ENCODE measurements at regions not wholly inside any gene's neighbourhood (a gene's known extent, or its start where the extent isn't known, plus 50 kb on each side); places are given as distances from the start of the nearest gene placed in this dataset.

DNA sequence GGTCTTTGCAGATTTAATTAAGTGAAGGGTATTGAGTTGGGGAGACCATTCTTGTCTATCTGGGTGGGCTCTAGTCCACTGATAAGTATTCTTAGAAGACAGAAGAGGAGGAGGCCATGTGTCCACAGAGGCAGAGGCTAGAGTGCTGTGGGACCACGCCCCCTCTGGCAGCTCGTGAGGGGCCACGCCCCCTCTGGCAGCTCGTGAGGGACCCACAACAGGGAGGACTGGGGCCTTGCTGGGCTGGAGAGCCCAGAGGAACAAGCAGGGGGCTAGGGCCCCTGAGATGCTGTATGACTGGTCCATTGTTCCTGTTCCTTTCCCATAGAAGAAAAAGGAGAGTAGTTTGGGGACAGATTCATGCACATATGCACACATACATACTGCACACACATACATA, 106.8 kb downstream of the METRNL start:
- TF ChIP-seq, protein P1, sequence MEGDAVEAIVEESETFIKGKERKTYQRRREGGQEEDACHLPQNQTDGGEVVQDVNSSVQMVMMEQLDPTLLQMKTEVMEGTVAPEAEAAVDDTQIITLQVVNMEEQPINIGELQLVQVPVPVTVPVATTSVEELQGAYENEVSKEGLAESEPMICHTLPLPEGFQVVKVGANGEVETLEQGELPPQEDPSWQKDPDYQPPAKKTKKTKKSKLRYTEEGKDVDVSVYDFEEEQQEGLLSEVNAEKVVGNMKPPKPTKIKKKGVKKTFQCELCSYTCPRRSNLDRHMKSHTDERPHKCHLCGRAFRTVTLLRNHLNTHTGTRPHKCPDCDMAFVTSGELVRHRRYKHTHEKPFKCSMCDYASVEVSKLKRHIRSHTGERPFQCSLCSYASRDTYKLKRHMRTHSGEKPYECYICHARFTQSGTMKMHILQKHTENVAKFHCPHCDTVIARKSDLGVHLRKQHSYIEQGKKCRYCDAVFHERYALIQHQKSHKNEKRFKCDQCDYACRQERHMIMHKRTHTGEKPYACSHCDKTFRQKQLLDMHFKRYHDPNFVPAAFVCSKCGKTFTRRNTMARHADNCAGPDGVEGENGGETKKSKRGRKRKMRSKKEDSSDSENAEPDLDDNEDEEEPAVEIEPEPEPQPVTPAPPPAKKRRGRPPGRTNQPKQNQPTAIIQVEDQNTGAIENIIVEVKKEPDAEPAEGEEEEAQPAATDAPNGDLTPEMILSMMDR (conservative IDR thresholded peaks at IDR 0.05; ENCODE audit: low read depth, low read length) = no peak
- TF ChIP-seq EZH2 (IDR thresholded peaks at IDR 0.05; ENCODE audit: low read length, unreplicated experiment) (no peak), EZH2phosphoT487 (IDR thresholded peaks at IDR 0.05; ENCODE audit: borderline replicate concordance, low read length) (no peak)

Measured in PC-3 (cell line).